Activated CD8-positive, alpha-beta memory T cell treated with anti-CD3 and anti-CD28 coated beads, Interleukin-2, amount 10 ng/mL, durations not matched to agents 7 days and 5 days (primary cell): ENCODE measurements at regions not wholly inside any gene's neighbourhood (a gene's known extent, or its start where the extent isn't known, plus 50 kb on each side); places are given as distances from the start of the nearest gene placed in this dataset.

Experiments
- ATAC-seq: fragments of 150-1000 bp; cut with Tn5 transposase; one replicate; pipeline ENCODE4 v1.10.0; 2021; ENCODE audit warnings: moderate library complexity
- CTCF ChIA-PET: fragments of 350-600 bp; sonication (Branson Sonifier 250); formaldehyde crosslinking; loops from one replicate; lab custom pipeline; 2021; ENCODE audit warnings: antibody characterized with exemption; lab: Charles Lee
- DNase-seq: peaks from one replicate; pipeline ENCODE4 v3.0.0-alpha.2; 2020
- H3K27ac Mint-ChIP-seq: one replicate; pipeline ENCODE4 v1.8.0; 2021; ENCODE audit warnings: mild to moderate bottlenecking, mixed read lengths
- H3K27me3 Mint-ChIP-seq: one replicate; pipeline ENCODE4 v1.8.0; 2021; ENCODE audit warnings: mixed read lengths
- H3K36me3 Mint-ChIP-seq: one replicate; pipeline ENCODE4 v1.8.0; 2021; ENCODE audit warnings: mild to moderate bottlenecking, mixed read lengths
- H3K4me1 Mint-ChIP-seq: one replicate; pipeline ENCODE4 v1.8.0; 2021; ENCODE audit warnings: mixed read lengths
- H3K4me3 Mint-ChIP-seq: one replicate; pipeline ENCODE4 v1.8.0; 2021; ENCODE audit warnings: mild to moderate bottlenecking, moderate library complexity, mixed read lengths
- H3K9me3 Mint-ChIP-seq: one replicate; pipeline ENCODE4 v1.8.0; 2022; ENCODE audit warnings: low read depth, mixed read lengths

GRCh38 chr12:105723066-105723465 is 392.6 kb downstream of the C12orf75 start:
- Mint-ChIP-seq H3K4me1 (no peaks in the 10 kb centered on the region), H3K9me3 (no peaks in the 10 kb centered on the region), H3K27ac (no peak overlapping the region), H3K36me3 (no peaks in the 10 kb centered on the region), H3K27me3 (peaks cover 10% of the 10 kb centered on the region), H3K4me3 (no peak overlapping the region)
- no peak for DNase-seq
- no peak for ATAC-seq
- CTCF ChIA-PET = no interaction called here

- CTCF ChIA-PET = no interaction called here
- no peaks in the 10 kb centered on the region for H3K36me3 Mint-ChIP-seq
Observed at GRCh38 chr12:105723494-105723893, 393.0 kb downstream of the C12orf75 start.

GRCh38 chr12:105724641-105725040 is 394.1 kb downstream of the C12orf75 start:
- Mint-ChIP-seq H3K27ac (no peak overlapping the region), H3K4me3 (no peak overlapping the region), H3K36me3 (no peaks in the 10 kb centered on the region), H3K9me3 (no peaks in the 10 kb centered on the region), H3K27me3 (peaks cover 13% of the 10 kb centered on the region), H3K4me1 (no peaks in the 10 kb centered on the region)
- ATAC-seq (no peak), DNase-seq (no peak)
- CTCF ChIA-PET = no interaction called here

More at GRCh38 chr12:105723494-105723893, 393.0 kb downstream of the C12orf75 start:
- H3K27ac Mint-ChIP-seq = no peak overlapping the region
- no peak overlapping the region for H3K4me3 Mint-ChIP-seq
- ATAC-seq = no peak
- peaks cover 10% of the 10 kb centered on the region for H3K27me3 Mint-ChIP-seq
- no peaks in the 10 kb centered on the region for H3K4me1 Mint-ChIP-seq
- no peak for DNase-seq
- no peaks in the 10 kb centered on the region for H3K9me3 Mint-ChIP-seq

- no peak for ATAC-seq
- no peaks in the 10 kb centered on the region for H3K9me3 Mint-ChIP-seq
- no peaks in the 10 kb centered on the region for H3K36me3 Mint-ChIP-seq
- H3K4me3 Mint-ChIP-seq = no peak overlapping the region
- no peak overlapping the region for H3K27ac Mint-ChIP-seq
- CTCF ChIA-PET = no interaction called here
- H3K4me1 Mint-ChIP-seq = no peaks in the 10 kb centered on the region
- H3K27me3 Mint-ChIP-seq = peaks cover 13% of the 10 kb centered on the region
- DNase-seq = no peak
Observed at GRCh38 chr12:105725054-105725453, 394.6 kb downstream of the C12orf75 start.

DNA sequence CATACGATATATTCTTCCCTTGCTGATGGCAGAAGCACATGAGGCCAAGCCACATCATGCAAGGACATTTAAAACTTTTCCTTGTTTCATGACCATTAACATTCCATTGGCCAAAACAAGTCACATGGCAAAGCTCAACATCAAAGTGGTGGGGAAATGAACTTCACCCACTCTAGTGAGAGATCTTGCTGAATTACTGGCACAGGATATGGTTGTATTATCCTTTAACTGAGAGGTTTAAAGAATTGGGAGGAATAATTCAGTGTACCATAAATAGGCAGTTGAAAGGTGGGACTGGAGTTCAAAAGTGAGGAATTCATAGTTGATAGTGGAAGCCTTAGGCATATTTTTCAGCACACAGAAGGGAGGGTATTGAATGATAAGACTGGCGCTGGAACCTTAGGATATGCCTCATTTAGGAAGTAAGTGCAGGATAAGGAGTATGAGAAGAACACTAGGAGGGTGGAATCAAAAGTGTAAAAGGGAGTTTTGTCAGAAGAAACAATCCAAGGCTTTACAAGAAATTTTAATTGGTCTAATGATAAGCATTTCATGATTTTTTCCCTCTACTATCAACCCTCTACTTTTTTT is 398.8 kb downstream of the C12orf75 start:
- Mint-ChIP-seq H3K4me1 (no peaks in the 10 kb centered on the region), H3K4me3 (no peak overlapping the region), H3K36me3 (no peaks in the 10 kb centered on the region), H3K27ac (no peak overlapping the region), H3K27me3 (peaks cover 3% of the 10 kb centered on the region), H3K9me3 (no peaks in the 10 kb centered on the region)
- CTCF ChIA-PET = no interaction called here
- no peak for ATAC-seq
- no peak for DNase-seq

- H3K27ac Mint-ChIP-seq = no peak overlapping the region
- DNase-seq (no peak), ATAC-seq (no peak)
- CTCF ChIA-PET = no interaction called here
- no peaks in the 10 kb centered on the region for H3K36me3 Mint-ChIP-seq
- H3K4me1 Mint-ChIP-seq = no peaks in the 10 kb centered on the region
- H3K27me3 Mint-ChIP-seq = peaks cover 3% of the 10 kb centered on the region
- H3K4me3 Mint-ChIP-seq = no peak overlapping the region
- no peaks in the 10 kb centered on the region for H3K9me3 Mint-ChIP-seq
Observed at GRCh38 chr12:105729926-105730325, 399.4 kb downstream of the C12orf75 start.

DNA sequence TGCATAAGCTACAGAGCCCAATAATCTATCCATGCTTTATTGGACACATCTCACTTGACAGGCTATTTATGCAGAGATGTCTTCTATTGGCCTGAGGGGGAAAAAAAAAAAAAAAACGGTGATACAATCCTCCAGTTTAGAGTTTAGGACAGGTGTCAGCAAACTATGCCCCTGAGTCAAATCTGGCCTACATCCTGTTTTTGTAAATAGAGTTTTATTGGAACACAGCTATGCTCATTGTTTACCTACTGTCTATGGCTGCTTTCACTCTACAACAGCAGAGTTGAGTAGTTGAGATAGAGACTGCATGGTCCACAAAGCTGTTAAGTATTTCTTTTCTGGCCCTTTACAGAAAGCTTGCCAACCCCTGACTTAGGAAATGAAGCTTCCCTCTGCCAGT is 403.1 kb downstream of the C12orf75 start:
- H3K27me3 Mint-ChIP-seq = peaks cover 2% of the 10 kb centered on the region
- no peaks in the 10 kb centered on the region for H3K9me3 Mint-ChIP-seq
- CTCF ChIA-PET = no interaction called here
- H3K4me3 Mint-ChIP-seq = no peak overlapping the region
- no peak overlapping the region for H3K27ac Mint-ChIP-seq
- H3K36me3 Mint-ChIP-seq = no peaks in the 10 kb centered on the region
- H3K4me1 Mint-ChIP-seq = no peaks in the 10 kb centered on the region
- ATAC-seq = no peak
- no peak for DNase-seq

GRCh38 chr12:105736498-105736897 is 402.3 kb downstream of the NUAK1 start:
- no peak for ATAC-seq
- H3K36me3 Mint-ChIP-seq = no peaks in the 10 kb centered on the region
- DNase-seq = no peak
- no peak overlapping the region for H3K4me3 Mint-ChIP-seq
- H3K27me3 Mint-ChIP-seq = no peaks in the 10 kb centered on the region
- H3K9me3 Mint-ChIP-seq = no peaks in the 10 kb centered on the region
- H3K27ac Mint-ChIP-seq = no peak overlapping the region
- CTCF ChIA-PET = no interaction called here
- no peaks in the 10 kb centered on the region for H3K4me1 Mint-ChIP-seq

DNA sequence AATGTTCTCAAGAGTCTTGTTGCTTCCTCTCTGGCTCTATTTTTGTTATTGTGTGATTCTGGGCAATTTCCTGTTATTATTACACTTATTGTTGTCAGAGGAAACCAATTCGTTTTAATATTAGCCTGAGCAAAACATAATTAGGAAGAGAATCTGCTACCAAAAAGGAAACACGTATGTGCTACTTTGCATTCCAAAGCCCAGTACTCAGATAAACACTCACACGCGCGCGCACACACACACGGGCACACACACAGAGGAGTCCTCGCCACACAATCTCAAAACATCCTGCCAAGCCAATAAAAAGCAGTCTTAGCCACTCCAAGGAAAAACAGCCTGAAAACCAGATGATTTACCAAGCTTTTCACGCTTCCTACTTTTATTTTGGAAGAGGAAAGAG is 400.7 kb downstream of the NUAK1 start:
- Mint-ChIP-seq H3K9me3 (no peaks in the 10 kb centered on the region), H3K36me3 (no peaks in the 10 kb centered on the region), H3K27ac (no peak overlapping the region), H3K4me3 (no peak overlapping the region), H3K27me3 (no peaks in the 10 kb centered on the region), H3K4me1 (no peaks in the 10 kb centered on the region)
- CTCF ChIA-PET = no interaction called here
- ATAC-seq = no peak
- no peak for DNase-seq

GRCh38 chr12:105740369-105740768 is 398.4 kb downstream of the NUAK1 start:
- peaks cover 3% of the 10 kb centered on the region for H3K27me3 Mint-ChIP-seq
- CTCF ChIA-PET = no interaction called here
- no peaks in the 10 kb centered on the region for H3K9me3 Mint-ChIP-seq
- no peaks in the 10 kb centered on the region for H3K36me3 Mint-ChIP-seq
- no peak for DNase-seq
- no peak overlapping the region for H3K27ac Mint-ChIP-seq
- no peak overlapping the region for H3K4me3 Mint-ChIP-seq
- no peaks in the 10 kb centered on the region for H3K4me1 Mint-ChIP-seq
- no peak for ATAC-seq

DNA sequence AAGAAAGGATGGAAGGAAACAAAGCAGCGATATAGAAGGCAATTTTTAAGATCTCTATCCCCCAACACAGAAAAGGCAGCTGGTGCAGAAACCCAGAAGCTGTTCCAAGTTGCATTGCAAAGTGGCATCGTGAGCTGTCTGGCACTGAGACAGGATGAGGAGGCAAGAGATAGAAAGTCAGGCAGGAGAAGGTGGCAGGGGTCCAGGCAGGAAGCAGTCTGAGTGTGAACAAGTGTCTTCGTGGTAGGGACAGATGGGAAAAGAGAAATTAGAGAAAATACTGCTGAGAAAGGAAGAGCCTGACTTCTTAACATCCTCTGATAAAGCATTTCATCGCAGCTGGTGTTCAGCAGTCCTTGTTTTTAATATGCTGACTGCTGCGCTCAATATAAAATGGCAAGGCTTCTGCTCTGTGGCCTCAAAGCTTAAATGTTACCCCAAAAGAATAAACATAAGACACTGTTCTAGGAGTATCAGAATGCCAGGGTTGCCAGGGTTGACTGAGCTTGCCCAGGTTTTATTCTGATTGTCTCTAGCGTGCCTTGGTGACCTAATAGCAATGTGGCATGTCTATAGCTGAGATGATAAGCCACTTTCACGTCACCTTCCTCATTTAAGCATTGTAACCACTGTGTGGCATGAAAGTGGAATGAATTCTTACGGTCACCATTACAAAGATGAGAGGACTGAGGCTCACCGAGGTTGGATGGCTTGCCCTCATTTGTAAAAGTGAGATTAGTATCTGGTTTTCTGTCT is 397.6 kb downstream of the NUAK1 start:
- Mint-ChIP-seq H3K4me1 (no peaks in the 10 kb centered on the region), H3K4me3 (no peak overlapping the region), H3K9me3 (no peaks in the 10 kb centered on the region), H3K36me3 (no peaks in the 10 kb centered on the region), H3K27me3 (peaks cover 3% of the 10 kb centered on the region), H3K27ac (no peak overlapping the region)
- ATAC-seq = no peak
- CTCF ChIA-PET = no interaction called here
- no peak for DNase-seq

DNA sequence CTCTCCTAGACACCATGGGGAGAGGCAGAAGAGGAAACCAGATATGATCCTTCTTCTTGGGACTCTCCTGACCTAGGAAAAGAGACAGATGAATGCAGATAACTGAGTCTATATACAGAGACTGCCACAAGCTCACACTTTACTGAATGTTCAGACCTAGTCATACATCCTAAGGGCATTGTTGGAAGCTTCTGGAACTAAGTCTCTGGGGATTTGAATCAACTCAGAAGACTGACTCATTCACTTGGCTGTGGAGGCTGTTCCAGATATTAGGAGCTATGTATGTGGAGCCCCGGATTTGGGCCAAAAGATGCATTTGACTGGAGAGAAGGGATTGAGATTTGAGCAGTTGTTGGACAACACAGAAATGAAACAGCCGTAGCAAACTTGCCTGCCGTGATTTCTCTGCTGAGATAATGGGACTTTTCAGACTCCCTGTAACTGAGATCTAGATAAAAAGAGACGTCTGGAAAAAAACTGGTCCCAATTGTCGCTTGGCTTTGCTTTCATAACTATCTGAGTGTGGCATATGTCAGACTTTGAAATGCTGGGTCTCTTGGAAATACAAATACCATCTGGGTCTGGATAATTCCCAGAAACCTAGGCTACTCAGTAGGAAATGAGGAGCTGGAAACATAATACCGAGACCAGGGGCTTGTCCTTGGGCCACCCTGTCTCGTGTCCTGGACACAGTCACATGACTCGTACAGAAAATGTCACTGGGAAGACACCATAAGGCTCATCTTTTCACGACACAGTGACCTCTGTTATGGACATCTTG is 396.8 kb downstream of the NUAK1 start:
- no peaks in the 10 kb centered on the region for H3K9me3 Mint-ChIP-seq
- H3K4me1 Mint-ChIP-seq = no peaks in the 10 kb centered on the region
- no peak overlapping the region for H3K27ac Mint-ChIP-seq
- H3K4me3 Mint-ChIP-seq = no peak overlapping the region
- DNase-seq (no peak), ATAC-seq (no peak)
- H3K36me3 Mint-ChIP-seq = no peaks in the 10 kb centered on the region
- H3K27me3 Mint-ChIP-seq = peaks cover 3% of the 10 kb centered on the region
- CTCF ChIA-PET = no interaction called here

DNA sequence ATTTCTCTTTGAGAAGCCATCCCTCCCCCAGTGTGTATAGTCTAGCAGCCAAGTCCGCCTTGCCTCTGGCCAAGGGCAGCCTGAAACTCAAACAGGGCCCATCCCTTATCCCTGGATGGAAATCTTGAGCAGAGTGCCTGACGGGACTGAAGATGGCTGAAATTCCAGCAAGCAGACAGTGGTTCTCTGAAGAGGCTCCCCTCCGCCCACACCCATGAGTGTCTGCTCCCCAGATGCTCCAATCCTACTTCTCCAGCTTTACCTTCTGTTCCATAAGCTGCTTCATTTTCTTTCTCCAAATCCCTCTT is 396.2 kb downstream of the NUAK1 start:
- Mint-ChIP-seq H3K27me3 (peaks cover 3% of the 10 kb centered on the region), H3K27ac (no peak overlapping the region), H3K4me1 (no peaks in the 10 kb centered on the region), H3K36me3 (no peaks in the 10 kb centered on the region), H3K4me3 (no peak overlapping the region), H3K9me3 (no peaks in the 10 kb centered on the region)
- DNase-seq (no peak), ATAC-seq (no peak)
- CTCF ChIA-PET = no interaction called here
